Left kidney (tissue), 1 donor: ENCODE measurements at regions not wholly inside any gene's neighbourhood (a gene's known extent, or its start where the extent isn't known, plus 50 kb on each side); places are given as distances from the start of the nearest gene placed in this dataset.

Experiments
- DNase-seq: peaks from one replicate; pipeline ENCODE4 v3.0.0-alpha.2; 2013

DNA sequence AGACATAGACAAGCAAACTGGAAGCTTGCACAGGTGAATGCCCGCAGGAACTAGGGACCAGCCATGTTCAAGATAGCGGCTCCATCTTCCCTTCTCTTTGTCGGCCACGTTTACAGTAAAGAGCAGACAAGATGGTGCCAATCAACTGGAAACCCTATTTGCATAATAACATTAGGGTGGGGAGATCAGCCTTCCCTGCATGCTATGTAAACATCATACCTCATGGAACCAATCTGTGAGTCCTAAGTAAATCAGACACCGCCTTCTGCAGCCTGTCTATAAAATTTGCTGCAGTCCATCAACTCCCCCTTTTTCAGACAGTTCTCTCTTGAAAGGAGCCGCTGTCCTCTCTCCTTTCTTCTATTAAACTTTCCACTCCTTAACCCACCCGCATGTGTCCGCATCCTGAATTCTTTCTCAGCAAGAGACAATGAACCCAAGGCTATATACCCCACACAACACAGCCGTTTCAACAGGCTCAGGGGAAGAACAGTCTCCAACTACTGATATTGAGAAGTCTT lies 384.4 kb downstream of the EIPR1 start:
- no peak for DNase-seq

DNA sequence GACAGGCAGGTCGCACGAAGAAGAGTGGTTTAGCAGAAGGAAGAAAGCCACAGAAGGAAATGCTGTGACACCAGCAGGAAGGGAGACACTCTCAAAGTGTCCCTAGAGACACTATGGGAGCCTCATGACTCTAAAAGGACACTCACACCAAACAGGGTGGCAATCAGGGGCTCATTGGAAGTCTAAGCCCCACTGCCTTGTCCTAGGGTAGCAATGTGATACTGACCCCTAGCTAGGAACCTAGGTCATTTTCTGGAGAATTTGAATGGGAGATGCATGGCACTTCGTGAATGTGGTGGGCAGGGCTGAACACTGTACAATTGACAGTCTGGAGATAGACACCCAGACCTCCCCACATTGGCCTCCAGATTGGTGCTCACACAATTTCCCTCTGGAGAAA lies 385.0 kb downstream of the EIPR1 start:
- DNase-seq: no peak

DNA sequence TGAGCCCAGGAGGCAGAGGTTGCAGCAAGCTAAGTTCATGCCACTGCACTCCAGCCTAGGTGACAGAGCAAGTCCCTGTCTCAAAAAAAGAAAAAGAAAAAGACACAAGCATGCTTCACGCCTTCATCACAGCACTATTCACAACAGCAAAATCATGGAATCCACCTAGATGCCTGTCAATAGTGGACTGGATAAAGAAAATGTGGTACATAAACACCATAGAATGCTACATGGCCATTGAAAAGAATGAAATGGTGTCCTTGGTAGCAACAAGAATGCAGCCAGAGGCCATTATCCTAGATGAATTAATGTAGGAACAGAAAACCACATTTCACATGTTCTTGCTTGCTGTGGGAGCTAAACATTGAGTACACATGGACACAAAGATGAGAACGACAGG lies 392.6 kb downstream of the EIPR1 start:
- DNase-seq: no peak

DNA sequence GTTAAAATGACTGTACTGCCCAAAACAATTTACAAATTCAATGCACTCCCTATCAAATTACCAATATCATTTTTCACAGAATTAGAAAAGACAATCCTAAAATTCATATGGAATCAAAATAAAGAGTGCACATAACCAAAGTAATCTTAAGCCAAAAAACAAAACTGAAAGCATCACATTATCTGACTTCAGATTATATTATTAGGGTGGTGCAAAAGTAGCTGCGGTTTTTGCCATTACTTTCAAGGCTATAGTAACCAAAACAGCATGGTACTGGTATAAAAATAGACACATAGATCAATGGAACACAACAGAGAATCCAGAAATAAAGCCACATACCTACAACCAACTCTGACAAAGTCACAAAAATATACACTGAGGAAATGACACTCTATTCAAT lies 396.6 kb downstream of the EIPR1 start:
- DNase-seq: no peak

DNA sequence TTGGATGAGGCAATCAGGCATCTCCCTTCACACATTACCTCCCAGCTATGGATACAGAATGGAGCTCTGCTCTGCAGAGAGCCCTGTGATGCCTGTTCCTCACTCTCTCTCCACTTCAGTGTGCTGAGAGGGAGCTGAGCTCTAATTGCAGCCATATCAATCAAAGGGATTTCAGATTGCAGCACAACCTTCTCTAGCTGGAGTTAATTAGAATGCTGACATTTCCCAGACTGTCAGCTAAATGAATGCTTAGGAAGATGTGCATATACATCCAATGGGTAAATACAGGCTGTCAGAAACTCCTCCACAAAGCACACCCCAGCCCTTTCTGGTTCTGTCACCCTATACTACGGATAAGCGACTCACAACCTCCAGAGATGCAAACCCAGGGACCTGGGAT lies 402.6 kb downstream of the EIPR1 start:
- DNase-seq: no peak

DNA sequence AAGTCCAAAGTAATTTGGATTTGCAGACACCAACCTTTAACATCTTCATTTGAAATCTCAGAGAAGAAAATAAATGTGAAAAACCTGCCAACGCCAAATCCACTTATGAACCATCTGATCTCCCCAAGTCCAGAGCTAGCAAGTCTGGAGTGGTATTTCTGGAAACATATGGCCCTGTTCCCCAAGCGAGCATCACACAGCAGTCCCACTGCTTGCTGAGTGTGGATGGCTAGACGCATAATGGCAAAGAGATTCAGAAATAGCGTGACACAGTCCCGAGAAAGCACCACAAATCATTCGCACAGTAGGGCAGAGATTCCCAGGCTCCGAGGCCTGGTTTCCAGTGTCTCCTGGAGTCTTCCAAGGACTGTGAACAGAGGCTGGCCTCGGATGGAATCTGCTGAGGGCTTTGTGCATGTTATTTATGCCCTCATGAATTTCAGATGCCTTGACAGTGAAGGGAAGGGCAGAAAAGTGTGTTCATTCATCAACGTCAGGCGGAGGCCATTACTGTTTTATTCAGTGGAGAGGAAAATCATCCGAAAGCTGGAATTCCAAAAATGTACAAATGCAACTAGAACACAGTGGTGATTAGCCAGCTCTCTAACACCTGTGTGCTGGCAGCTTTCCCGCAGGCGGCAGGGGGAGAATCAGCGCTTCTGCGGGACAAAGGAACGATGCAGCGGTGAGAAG lies 417.0 kb downstream of the EIPR1 start:
- DNase-seq: peak; percentile 21

DNA sequence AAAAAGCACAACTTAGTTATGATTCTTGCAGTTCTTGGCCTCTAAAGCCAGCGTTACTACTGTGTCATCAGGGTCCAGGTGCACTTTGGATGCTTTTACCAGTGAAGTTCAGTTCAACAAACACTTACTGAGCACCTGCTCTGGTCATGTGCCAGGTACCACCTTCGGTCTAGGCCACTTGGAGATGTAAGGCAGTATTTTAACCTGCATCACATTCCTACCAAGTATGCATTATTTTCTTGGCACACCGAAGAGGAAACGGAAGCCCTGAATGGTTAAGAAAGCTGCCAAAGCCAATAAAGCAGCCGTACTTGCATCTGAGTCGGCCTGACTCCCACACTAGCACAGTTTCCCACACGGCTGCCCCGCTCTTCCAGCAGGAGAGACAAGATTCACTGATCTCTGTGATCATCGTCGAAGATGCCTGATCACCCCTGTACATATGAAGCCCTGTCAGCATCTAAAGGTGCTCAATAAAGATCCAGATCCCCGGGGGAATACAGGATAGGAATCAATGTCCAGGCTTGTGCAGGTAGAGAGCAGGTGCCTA lies 427.1 kb downstream of the EIPR1 start:
- no peak for DNase-seq

DNA sequence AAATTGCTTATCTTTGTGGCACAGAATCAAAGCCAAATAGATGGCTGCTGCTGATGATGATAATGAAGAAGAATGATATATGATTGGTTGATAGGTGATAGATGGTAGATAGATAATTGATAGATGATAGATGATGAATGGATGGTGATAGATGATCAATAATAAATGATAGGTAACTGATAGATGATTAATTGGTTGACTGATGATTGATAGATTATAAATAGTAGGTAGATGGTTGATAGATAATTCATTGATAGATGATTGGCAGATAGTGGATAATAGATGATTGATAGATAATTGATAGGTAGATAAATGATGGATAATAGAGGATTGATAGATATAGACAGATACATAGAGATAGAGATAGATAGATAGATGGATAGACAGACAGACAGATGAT lies 430.2 kb downstream of the EIPR1 start:
- no peak for DNase-seq

DNA sequence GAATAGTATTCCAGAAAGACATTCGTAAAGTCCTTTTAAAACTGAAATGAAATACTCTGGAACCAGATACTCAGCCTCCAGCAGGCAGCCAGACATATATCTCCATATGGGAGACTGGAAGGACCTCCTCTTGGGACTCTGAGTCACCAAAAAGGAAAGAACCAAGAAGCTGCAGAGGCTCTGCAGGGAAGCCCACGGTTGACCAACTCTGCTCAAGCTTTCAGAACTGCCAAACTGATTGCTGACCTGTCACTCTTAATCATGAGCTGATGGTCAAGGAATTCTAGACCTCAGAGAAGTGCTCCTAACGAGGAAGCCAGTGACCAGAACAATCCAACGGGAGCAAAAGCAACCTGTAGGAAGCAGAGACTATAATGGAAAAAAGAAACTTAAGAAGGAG lies 434.7 kb downstream of the EIPR1 start:
- DNase-seq: no peak

DNA sequence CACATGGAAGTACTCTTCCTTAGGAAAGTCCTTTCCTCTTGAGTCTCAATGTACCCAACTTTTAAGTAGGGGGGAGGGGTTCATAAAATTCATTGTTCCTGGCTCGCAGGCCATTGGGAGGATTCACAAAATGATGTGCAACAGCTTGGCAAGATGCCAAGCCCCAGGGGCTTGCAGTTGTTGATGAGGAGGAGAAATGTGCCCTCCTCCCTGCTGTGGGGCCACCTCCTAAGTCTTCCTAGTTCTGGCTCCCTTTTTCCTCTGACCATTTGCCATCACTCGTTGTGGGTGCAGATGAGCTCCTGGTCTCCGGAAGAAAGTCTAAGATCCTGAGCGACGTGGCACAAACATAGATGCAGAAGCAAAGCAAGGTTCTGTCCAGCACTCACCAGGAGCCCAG lies 435.4 kb downstream of the EIPR1 start:
- DNase-seq: no peak

DNA sequence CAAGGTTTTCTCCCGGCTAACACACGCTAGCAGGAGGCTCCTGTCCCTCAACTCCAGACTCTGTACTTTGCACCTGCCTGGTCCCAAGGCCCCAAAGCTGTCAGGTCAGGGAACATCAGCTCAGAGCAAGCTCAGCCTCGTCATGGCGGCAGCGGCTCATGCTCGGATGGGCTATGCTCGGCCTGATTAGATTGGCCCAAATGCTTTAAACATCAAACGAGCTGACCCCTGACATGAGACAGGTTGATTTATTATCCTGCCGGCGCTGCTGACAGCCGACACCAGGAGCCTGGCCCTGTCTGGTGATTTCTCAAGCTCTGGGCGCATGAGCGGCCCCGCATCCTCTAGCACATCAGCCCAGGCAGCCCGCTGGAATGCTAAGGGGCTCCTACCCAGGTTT lies 436.4 kb downstream of the EIPR1 start:
- peak; percentile 75 for DNase-seq

DNA sequence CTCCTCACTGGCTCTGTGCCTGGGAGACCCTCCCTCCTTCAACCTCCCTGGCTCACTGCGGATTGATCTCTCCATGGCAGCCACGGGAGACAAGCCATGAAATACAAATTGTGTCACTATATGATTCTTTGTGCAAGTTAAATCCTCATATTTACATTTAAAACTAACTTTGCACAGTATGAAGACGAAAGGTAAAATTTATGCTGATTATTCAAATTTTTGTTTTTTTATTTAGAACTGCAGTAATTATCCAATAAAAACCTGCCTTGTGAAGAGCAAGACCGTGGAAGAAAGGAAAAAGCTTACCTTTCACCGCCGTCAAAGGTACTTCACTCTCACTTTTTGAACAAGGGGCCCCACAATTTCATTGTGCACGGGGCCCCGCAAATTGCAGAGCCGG lies 436.9 kb downstream of the EIPR1 start:
- DNase-seq: no peak

DNA sequence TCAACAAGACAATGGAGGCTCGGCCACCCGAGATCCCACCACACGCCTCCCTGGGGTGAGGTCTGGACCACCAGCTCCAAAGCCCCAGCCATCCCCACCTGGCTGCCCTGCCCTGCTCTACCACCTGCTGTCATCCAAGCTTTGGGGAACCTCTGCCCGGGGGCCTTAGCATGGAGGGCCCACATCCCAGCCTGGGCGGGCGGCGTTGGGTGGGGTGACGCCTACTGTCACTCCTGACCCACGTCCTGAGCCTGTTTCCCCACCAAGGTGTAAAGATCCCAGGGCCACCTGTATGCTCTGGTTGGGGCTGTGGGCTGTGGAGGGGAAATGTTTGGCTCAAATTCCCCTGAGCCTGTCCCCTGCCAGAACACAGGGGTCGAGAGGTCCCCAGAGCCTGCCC lies 437.6 kb downstream of the EIPR1 start:
- DNase-seq: no peak

DNA sequence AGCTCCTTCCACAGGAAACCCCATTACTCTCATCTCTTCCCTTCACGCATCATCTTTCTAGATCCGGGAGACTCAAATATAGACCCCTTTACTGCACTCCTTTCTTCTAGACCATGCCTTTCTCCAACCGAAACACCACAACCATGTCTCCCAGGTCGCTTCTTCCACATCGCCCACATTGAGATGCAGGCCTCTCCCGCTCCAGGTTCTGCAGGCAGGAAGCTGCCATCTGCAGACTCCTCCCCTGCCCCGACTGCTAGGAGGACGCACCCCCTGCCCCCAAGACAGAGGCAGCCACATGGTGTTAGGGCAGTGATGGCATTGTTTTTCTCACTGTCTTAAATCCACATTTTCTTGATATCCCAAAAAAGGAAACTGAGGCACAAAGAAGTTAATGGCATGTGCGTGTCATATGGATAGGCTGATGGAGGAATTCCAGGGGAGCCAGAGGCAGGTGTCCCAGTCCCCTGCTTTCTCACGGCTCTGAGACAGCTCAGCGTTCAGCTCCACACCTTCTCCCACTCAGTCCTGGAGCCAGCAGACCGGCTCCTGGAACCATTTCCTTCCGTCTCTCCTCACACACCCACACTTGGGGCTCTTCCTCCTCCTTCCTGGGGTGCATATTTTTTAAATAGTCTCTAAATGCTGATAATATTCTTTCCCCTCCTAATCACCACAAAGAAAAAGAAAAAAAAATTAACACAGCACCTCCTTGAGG lies 438.4 kb downstream of the EIPR1 start:
- DNase-seq: no peak

DNA sequence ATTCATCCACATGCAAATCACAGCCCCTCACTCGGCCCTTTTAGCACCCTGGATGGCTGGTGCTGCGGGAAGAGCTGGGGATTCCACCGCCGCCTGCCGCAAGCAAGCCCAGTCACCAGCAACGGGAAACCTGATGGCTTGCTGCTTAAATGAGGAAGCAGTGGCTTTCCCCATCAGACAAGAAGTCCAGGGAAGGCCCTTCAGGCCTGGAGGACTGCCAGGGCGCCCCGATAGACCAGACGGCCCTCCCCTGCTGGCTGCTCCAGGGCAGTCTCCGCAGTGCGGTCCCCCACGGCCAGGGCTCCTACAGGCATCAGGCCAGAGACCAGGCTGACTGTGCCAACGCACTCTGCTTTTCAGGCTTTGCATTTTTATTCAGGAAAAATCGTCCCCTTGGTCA lies 439.1 kb downstream of the EIPR1 start:
- DNase-seq: no peak

DNA sequence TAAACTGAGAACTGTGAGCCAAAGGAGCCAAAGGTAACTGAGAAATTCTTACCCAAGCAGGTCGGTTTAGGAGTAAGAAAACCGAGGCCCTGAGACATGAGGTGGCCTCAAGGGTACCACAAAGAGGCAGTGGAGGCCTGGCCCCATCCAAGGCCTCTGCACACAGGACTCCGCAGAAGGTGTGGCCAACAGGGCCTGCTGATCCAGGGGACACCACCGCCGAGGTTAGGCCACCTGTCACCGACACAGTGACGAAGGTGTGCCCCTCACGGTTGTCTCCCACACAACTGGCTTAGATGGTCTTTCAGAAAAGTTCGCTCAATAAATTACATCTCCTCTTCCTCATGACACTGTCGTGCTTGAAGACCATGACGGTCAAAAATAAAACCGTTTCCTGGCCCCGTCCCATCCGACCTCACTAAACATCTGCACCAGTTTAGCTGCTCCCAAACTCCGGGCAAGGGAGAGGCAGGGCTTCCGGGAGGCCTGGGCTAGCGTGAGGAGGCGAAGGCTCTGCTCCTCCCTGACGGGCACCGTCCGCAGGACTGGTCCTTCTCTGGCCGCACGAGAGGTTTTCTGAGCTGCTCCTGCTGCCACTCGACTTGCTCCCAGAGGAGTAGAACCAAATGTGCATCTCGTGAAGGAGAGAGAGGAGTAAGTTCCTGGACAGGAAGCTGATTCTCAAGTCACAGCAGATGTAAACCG lies 442.0 kb downstream of the EIPR1 start:
- DNase-seq: no peak

DNA sequence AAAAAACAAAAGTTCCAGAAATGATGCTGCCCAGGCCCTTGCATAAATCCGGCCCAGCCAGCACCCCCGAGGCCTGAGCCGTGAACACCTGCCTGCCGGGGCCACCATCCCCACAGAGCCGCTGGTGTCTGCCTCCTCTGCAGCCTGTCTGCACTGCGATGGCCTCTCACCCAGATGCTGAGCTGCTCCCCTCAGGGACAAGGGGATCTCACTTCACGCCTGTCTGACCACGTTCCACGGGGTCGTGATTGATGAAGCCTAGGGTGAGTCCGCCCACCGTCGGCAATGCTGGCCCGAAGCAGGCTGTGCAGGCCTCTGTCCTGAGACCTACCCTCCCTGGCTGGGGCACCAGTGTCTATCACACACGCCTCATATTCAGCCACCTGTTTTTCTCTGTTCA lies 444.2 kb downstream of the EIPR1 start:
- DNase-seq: peak; percentile 30

DNA sequence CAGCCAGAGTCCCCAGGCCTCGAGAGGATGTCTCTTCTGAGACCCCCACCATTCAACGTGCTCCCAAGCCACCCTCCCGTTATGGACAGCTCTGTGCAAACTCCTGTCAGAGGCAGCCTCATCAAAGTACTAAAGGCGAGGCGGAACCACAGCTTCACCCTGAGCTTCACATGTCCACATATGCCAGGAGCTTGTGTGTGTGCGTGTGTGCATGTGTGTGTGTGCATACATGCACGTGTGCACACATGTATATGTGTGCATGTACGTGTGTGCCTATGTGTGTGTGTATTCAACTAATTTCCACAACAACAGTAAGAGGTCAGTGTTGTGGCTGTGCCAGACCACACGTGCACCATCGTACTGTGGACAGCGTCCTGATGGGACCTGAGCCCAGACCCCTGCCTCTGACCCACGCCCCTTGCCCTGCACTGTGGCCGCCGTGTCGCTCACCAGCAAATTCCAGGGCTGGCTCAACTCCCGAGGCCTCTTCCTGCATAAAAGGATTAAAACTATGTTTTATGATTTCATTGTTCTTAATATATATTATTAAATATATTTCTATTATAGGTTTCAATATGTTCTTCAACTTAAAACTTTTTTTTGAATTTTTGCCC lies 444.8 kb downstream of the EIPR1 start:
- no peak for DNase-seq

DNA sequence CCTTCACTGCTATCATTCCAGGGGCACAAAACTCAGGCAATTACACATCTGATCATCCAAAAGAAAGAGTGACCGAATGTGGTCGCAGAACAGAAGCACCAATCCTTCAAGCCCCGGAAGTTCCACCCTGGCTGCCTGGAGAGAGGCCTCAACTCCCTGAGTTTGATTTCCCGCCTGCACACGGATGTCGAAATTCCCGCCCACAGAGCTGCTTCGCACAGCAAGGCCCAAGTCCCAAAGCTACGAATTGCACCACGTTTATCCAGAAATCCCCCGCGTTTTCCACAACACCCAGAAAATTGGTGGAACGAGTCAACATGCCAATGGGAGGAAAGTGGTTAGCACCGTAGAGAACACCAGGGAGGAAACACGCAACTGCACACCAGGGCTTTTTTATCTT lies 445.4 kb downstream of the EIPR1 start:
- no peak for DNase-seq

DNA sequence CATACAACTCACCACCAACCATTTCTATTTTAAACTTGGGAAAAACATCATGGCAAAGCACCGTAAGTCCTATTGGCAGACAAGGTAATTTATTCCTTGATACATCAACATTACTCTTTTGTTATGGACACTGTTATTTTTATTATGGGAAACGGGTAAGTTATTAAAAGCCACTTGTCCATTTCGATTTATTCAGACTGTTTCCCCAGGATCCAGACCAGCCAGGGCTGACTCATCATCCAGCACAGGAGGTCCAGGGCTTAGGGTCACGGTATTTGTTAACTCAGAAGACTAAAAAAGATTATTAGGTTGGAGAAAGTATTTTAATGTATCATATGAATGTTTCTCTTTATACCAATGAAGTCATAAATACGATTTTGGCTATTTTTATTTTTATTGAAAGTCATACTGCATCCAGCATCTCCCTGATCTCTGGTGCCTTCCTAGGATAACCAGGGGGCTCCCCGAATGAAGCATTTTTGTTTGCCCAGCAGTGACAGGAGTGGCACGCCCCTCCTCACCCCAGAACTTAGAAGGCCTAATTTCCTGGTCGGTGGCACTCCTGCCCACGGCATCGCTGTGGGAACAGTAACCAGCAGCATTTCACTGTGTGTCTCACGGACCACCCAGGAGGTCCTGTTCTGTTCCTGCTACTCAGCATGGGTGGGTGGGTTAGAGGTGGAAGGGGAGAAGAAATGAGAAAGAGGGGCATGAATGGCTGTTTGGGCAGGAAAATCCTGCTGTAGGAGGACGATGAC lies 446.1 kb downstream of the EIPR1 start:
- DNase-seq: no peak

DNA sequence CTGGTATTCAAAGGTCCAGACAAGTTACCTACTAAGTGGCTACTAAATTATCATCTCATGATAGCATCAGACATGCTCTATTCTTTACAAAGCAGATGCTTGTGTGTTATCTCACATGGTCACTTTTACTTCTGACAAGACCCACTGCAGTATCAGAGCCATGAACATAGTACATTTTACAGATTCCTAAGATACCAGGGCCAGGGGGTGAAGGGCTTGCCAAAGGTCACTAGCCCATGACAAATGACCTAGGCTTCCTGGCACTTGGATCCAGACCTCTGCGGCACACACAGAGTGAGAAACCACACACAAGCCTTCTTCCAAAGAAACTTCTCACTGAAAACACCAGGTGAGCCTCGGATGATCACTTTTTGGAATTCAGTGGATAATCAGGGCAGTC lies 446.8 kb downstream of the EIPR1 start:
- DNase-seq: no peak

DNA sequence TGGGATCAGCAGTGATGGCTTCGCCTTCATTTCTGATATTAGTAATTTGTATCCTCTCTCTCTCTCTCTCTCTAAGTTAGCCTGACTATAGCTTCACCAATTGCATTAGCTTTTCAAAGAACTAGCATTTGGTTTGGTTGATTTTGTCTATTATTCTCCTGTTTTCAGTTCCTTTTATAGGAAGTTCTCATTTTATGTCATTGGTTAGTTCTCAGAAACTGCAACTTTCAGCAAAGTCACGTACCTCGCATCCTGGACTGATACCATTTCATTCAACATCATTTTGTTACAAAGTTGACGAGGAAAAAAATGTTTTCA lies 450.8 kb downstream of the EIPR1 start:
- no peak for DNase-seq
